ENCODE measurements at regions not wholly inside any gene's neighbourhood (a gene's known extent, or its start where the extent isn't known, plus 50 kb on each side); places are given as distances from the start of the nearest gene placed in this dataset.

DNA sequence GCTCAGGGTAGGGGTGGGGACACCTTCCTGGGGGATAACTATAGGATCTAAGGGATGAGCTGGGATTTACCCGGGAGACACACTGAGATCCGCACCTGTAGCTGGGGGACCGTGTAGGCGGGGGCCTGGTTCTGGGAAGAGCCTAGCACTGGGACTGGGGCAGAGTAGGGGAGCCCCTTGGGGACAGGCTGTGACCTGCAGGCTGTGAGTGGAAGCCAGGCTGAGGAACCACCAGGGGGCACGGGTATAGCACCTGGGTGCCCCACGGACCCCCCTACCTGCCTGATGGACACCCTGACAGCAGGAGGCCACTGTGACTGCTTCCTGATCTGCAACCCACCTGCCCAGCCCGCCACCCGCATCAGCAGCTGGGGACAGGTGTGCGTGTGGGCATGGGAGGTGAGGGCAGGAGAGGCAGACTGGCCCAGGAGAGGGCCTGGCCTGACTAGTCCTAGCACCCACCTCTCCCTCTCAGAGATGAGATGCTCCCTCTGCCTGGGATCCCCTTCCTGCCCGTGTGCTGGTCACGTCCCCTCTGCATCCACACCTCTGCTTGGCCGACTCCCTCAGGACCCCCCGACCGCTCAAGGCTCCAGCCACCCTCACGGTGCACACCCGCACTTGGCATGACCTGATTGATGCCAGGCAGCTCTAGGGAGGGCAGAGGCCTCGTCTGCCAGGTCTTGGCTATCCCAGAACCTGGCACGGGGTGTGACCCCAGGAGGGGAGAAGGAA is 94.2 kb upstream of the NKX1-1 start:
- no peaks in the 10 kb centered on the region for H3K36me3 ChIP-seq (ENCODE audit: insufficient read depth, low read length)
- no peaks in the 10 kb centered on the region for H3K9me3 ChIP-seq (ENCODE audit: low read length)
- H3K27me3 ChIP-seq (ENCODE audit: insufficient read depth, low read length): peaks cover 9% of the 10 kb centered on the region
- no peaks in the 10 kb centered on the region for H3K4me1 ChIP-seq (ENCODE audit: insufficient read depth, low read length)
- no peak overlapping the region for H3K4me3 ChIP-seq (ENCODE audit: low read length)
- no peak overlapping the region for H2AFZ ChIP-seq (ENCODE audit: low read depth, low read length)

DNA sequence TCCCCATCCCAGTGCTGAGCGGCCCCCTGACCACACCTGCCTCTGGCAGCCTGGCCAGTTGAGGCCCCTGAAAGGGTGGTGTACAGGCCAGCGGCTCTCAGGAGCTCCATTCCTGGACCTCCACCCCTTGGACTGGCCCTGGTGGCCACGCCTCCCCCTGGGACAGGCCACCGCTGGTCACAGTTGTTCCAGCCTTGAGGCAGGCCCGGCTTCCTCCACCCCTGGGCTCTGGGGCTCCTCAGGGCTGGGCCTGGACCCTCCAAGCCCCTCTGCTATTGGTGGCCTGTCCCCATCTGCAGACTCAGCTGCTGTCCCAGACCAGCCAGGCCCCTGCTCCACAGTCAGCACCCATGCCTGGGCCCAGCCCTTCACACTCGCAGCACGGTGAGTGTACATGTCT is 93.2 kb upstream of the NKX1-1 start:
- Histone ChIP-seq H3K27me3 (ENCODE audit: insufficient read depth, low read length) (peaks cover 17% of the 10 kb centered on the region), H3K36me3 (ENCODE audit: insufficient read depth, low read length) (no peaks in the 10 kb centered on the region), H3K9me3 (ENCODE audit: low read length) (no peaks in the 10 kb centered on the region), H3K4me1 (ENCODE audit: insufficient read depth, low read length) (no peaks in the 10 kb centered on the region), H2AFZ (ENCODE audit: low read depth, low read length) (no peak overlapping the region), H3K4me3 (ENCODE audit: low read length) (no peak overlapping the region)

DNA sequence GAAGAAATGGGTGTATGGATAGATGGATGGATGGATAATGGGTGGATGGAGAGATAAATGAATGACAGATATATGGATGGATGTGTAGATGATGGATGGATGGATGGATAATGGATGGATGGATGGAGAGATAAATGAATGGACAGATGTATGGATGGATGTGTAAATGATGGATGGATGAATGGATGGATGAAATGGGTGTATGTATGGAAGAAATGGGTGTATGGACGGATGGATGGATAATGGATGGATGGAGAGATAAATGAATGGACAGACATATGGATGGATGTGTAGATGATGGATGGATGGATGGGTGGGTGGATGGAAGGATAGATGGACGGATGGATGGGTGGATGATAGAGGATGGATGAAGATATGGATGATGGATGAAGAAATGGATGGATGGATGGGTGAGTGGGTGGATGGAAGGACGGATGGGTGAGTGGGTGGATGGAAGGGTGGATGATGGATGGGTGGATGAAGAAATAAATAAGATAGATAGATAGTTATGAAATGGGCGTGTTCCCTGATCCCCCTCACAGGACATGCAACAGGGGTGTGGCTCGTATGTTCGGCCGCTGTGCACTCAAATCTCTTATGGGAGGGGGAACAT is 91.1 kb upstream of the NKX1-1 start:
- Histone ChIP-seq H3K4me3 (ENCODE audit: low read length) (no peak overlapping the region), H3K36me3 (ENCODE audit: insufficient read depth, low read length) (no peaks in the 10 kb centered on the region), H2AFZ (ENCODE audit: low read depth, low read length) (no peak overlapping the region), H3K9me3 (ENCODE audit: low read length) (no peaks in the 10 kb centered on the region), H3K4me1 (ENCODE audit: insufficient read depth, low read length) (no peaks in the 10 kb centered on the region), H3K27me3 (ENCODE audit: insufficient read depth, low read length) (peaks cover 27% of the 10 kb centered on the region)

DNA sequence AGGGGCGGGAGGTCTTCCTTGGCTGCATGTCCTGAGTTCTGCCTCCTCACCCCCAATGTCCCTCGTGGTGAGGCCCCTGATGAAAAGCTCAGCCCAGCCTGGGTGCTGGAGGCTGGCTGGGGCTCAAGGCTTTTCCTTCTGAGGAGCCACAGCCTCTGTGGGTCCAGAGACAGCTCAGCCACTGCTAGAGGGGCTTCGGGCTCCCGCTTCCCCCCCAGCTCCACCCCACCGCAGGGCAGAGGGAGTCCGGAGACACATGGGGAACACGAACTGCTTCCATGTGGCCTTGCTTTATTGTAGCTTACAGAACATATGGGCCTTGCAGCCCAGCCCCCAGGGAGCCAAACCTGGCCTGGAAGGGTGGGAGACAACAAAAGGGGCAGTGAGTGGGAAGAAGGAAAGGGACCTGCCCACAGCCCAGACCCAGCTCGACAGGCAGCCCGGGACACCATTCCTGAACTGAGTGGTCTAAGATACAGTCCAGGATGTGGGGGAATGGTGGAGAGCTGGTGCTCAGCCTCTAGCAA is 89.9 kb upstream of the NKX1-1 start:
- Histone ChIP-seq H3K4me1 (ENCODE audit: insufficient read depth, low read length) (no peaks in the 10 kb centered on the region), H2AFZ (ENCODE audit: low read depth, low read length) (no peak overlapping the region), H3K36me3 (ENCODE audit: insufficient read depth, low read length) (no peaks in the 10 kb centered on the region), H3K27me3 (ENCODE audit: insufficient read depth, low read length) (peaks cover 35% of the 10 kb centered on the region), H3K9me3 (ENCODE audit: low read length) (no peaks in the 10 kb centered on the region), H3K4me3 (ENCODE audit: low read length) (no peak overlapping the region)

- Histone ChIP-seq H3K4me1 (ENCODE audit: insufficient read depth, low read length) (no peaks in the 10 kb centered on the region), H3K4me3 (ENCODE audit: low read length) (no peak overlapping the region), H3K9me3 (ENCODE audit: low read length) (no peaks in the 10 kb centered on the region), H3K27me3 (ENCODE audit: insufficient read depth, low read length) (peaks cover 36% of the 10 kb centered on the region), H2AFZ (ENCODE audit: low read depth, low read length) (no peak overlapping the region), H3K36me3 (ENCODE audit: insufficient read depth, low read length) (no peaks in the 10 kb centered on the region)
Measured at GRCh38 chr4:1495416-1496115, 89.3 kb upstream of the NKX1-1 start.

DNA sequence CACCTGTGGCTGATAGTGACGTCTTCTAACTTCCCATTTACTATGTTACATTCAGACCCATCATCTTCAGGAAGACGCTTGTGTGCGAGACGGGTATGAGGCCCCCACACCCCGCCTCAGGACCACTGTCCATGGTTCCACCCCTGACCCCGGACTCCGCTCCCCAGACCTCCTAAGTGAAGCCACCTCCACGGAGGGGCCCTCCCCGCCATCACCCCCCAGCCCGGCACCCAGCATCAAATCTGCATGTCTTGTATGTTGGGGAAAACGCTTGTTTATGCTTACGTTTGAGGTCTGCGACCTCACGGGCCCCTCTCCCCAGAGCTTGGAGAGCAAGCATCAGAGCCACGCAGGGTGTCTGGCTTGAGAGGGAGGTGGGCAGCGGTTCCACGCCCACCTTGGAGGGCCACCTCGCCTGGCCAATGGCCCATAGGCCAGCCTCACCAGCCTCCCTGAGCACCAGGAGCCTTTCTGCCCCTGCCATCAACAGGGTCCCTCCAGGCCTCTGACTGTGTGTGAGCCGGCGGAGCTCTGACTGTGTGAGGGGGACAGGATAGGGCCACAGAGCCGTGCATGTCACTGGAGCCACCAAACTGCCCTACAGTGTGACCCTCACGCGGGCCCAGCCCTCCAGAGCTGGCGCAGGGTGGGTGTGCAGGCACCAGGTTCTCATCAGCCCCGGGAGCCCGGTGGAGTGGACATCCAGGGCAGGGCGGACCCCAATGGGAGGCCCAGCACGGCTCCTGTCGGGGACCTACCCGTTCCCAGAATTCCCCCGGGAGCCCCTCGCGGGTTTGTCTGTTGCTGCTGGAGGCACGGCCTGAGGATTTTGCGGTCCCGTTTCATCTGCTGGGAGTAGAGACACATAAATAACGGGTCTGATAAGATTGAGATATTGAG is 88.4 kb upstream of the NKX1-1 start:
- Histone ChIP-seq H3K9me3 (ENCODE audit: low read length) (no peaks in the 10 kb centered on the region), H3K4me3 (ENCODE audit: low read length) (no peak overlapping the region), H3K36me3 (ENCODE audit: insufficient read depth, low read length) (no peaks in the 10 kb centered on the region), H2AFZ (ENCODE audit: low read depth, low read length) (no peak overlapping the region), H3K4me1 (ENCODE audit: insufficient read depth, low read length) (no peaks in the 10 kb centered on the region), H3K27me3 (ENCODE audit: insufficient read depth, low read length) (peaks cover 35% of the 10 kb centered on the region)

GRCh38 chr4:1493540-1494287 is 87.5 kb upstream of the NKX1-1 start:
- Histone ChIP-seq H3K36me3 (ENCODE audit: insufficient read depth, low read length) (no peaks in the 10 kb centered on the region), H3K9me3 (ENCODE audit: low read length) (no peaks in the 10 kb centered on the region), H3K27me3 (ENCODE audit: insufficient read depth, low read length) (peaks cover 37% of the 10 kb centered on the region), H3K4me1 (ENCODE audit: insufficient read depth, low read length) (no peaks in the 10 kb centered on the region), H2AFZ (ENCODE audit: low read depth, low read length) (no peak overlapping the region), H3K4me3 (ENCODE audit: low read length) (no peak overlapping the region)

DNA sequence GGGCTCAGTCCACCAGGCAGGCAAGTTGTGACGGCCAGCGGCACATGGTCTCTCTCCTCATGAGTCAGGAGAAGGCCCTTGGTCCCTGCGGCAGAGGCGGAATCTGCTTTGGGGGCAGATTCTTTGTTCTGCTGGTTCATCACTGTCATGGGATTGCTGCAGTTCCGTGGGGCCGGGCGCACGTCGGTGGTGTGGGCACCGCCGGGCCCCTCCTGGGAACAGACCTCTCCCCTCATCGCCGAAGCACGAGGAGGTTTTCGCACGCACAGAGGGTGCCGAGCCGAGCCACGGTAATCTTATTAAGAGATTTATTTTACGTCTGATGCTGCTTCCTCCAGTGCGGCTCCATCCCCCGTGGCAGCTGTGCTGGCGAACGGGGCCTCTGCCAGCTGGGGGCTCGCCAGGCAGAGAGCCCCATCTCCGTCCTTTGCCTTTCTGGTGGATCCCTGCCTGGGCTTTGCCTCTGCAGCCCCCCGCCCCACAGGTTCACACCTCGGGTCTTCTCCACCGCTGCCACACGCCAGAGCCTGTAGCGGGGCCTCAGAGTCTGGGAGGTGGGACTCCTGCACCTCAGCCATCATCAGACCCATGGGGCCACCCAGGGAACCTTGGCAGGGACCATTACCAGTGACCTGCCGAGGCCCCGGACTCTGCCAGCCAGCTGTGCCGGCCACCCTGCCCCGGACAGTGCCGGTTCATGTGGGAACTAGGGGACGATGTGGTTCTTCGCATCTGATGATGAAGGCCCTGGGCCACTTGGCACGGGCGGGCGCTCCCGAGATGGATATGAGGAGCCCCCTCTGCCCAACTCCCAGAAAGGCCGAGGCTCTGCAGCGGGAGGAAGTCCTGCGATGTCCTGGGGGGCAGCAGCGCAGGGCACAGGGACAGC is 86.7 kb upstream of the NKX1-1 start:
- no peak overlapping the region for H2AFZ ChIP-seq (ENCODE audit: low read depth, low read length)
- H3K27me3 ChIP-seq (ENCODE audit: insufficient read depth, low read length): peaks cover 37% of the 10 kb centered on the region
- H3K4me1 ChIP-seq (ENCODE audit: insufficient read depth, low read length): no peaks in the 10 kb centered on the region
- no peaks in the 10 kb centered on the region for H3K9me3 ChIP-seq (ENCODE audit: low read length)
- H3K36me3 ChIP-seq (ENCODE audit: insufficient read depth, low read length): no peaks in the 10 kb centered on the region
- no peak overlapping the region for H3K4me3 ChIP-seq (ENCODE audit: low read length)

DNA sequence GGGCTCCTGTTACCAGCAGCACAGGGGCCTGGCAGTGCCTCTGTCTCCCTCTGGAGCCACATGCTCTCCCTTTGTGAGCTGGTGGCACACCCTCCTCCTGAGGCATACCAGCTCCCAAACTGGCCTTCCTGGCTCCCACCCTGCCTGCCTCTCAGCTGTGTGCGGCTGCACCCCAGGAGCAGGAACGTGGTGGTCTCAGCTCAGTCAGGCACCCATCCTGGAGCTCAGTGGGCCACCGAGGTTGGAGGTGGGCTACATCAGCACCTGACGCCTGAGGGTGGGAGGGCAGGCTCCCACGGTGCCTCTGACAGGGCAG is 85.9 kb upstream of the NKX1-1 start:
- H3K36me3 ChIP-seq (ENCODE audit: insufficient read depth, low read length): no peaks in the 10 kb centered on the region
- H3K9me3 ChIP-seq (ENCODE audit: low read length): peaks cover 1% of the 10 kb centered on the region
- H3K4me1 ChIP-seq (ENCODE audit: insufficient read depth, low read length): no peaks in the 10 kb centered on the region
- peaks cover 37% of the 10 kb centered on the region for H3K27me3 ChIP-seq (ENCODE audit: insufficient read depth, low read length)
- no peak overlapping the region for H3K4me3 ChIP-seq (ENCODE audit: low read length)
- H2AFZ ChIP-seq (ENCODE audit: low read depth, low read length): no peak overlapping the region

- no peak overlapping the region for H2AFZ ChIP-seq (ENCODE audit: low read depth, low read length)
- H3K9me3 ChIP-seq (ENCODE audit: low read length): peaks cover 2% of the 10 kb centered on the region
- H3K4me3 ChIP-seq (ENCODE audit: low read length): no peak overlapping the region
- no peaks in the 10 kb centered on the region for H3K4me1 ChIP-seq (ENCODE audit: insufficient read depth, low read length)
- H3K27me3 ChIP-seq (ENCODE audit: insufficient read depth, low read length): peaks cover 37% of the 10 kb centered on the region
- H3K36me3 ChIP-seq (ENCODE audit: insufficient read depth, low read length): no peaks in the 10 kb centered on the region
Measured at GRCh38 chr4:1491328-1492141, 85.3 kb upstream of the NKX1-1 start.

- H2AFZ ChIP-seq (ENCODE audit: low read depth, low read length): no peak overlapping the region
- H3K27me3 ChIP-seq (ENCODE audit: insufficient read depth, low read length): peaks cover 34% of the 10 kb centered on the region
- no peaks in the 10 kb centered on the region for H3K4me1 ChIP-seq (ENCODE audit: insufficient read depth, low read length)
- no peak overlapping the region for H3K4me3 ChIP-seq (ENCODE audit: low read length)
- no peaks in the 10 kb centered on the region for H3K36me3 ChIP-seq (ENCODE audit: insufficient read depth, low read length)
- peaks cover 5% of the 10 kb centered on the region for H3K9me3 ChIP-seq (ENCODE audit: low read length)
Measured at GRCh38 chr4:1490654-1491327, 84.5 kb upstream of the NKX1-1 start.
